ENCODE measurements at regions not wholly inside any gene's neighbourhood (a gene's known extent, or its start where the extent isn't known, plus 50 kb on each side); places are given as distances from the start of the nearest gene placed in this dataset.

- no peak for DNase-seq
- Histone ChIP-seq H3K9ac (ENCODE audit: insufficient read depth in 1 of 2, low read length in 2 of 2) (no peak overlapping the region), H3K4me1 (ENCODE audit: control insufficient read depth in 5 of 5, insufficient read depth in 5 of 5, low read length in 5 of 5) (no peaks in the 10 kb centered on the region), H3K4me3 (no peak overlapping the region), H3K27me3 (ENCODE audit: control insufficient read depth in 3 of 3, insufficient read depth in 3 of 3, low read length in 2 of 3) (peaks cover 0 to 14% (median 0%) of the 10 kb centered on the region in 3 donors), H3K36me3 (ENCODE audit: control insufficient read depth in 4 of 4, insufficient read depth in 4 of 4, low read length in 4 of 4) (no peaks in the 10 kb centered on the region), H3K9me3 (ENCODE audit: control insufficient read depth in 4 of 4, insufficient read depth in 3 of 4, low read length in 3 of 4) (peaks cover 0 to 2% (median 0%) of the 10 kb centered on the region in 4 donors), H3K27ac (ENCODE audit: low read depth in 1 of 2, low read length in 1 of 2) (no peak overlapping the region)
- WGBS, 2 donors: 82 to 89% methylated on average over 17 of the region's 17 CpGs
- no peak for ATAC-seq (ENCODE audit: insufficient read depth, low FRiP score)
- no peak for TF ChIP-seq CTCF (IDR thresholded peaks at IDR 0.05; ENCODE audit: control extremely low read depth, extremely low read depth)
Measured at GRCh38 chr11:28581286-28582242, 473.4 kb downstream of the METTL15 start.

GRCh38 chr11:28571371-28571770, 463.2 kb downstream of the METTL15 start:
- H3K4me3 ChIP-seq: no peak overlapping the region
- H3K4me1 ChIP-seq (ENCODE audit: control insufficient read depth in 5 of 5, insufficient read depth in 5 of 5, low read length in 5 of 5): peaks cover 0 to 6% (median 0%) of the 10 kb centered on the region in 5 donors
- no peak for DNase-seq
- ATAC-seq (ENCODE audit: insufficient read depth, low FRiP score): no peak
- no peak overlapping the region for H3K27ac ChIP-seq (ENCODE audit: low read depth in 1 of 2, low read length in 1 of 2)
- H3K9me3 ChIP-seq (ENCODE audit: control insufficient read depth in 4 of 4, insufficient read depth in 3 of 4, low read length in 3 of 4): peaks cover 0 to 2% (median 0%) of the 10 kb centered on the region in 4 donors
- H3K9ac ChIP-seq (ENCODE audit: insufficient read depth in 1 of 2, low read length in 2 of 2): no peak overlapping the region
- peaks cover 0 to 6% (median 0%) of the 10 kb centered on the region in 3 donors for H3K27me3 ChIP-seq (ENCODE audit: control insufficient read depth in 3 of 3, insufficient read depth in 3 of 3, low read length in 2 of 3)
- H3K36me3 ChIP-seq (ENCODE audit: control insufficient read depth in 4 of 4, insufficient read depth in 4 of 4, low read length in 4 of 4): peaks cover 0 to 1% (median 0%) of the 10 kb centered on the region in 4 donors
- TF ChIP-seq CTCF (IDR thresholded peaks at IDR 0.05; ENCODE audit: control extremely low read depth, extremely low read depth): no peak

- peaks cover 0 to 8% (median 0%) of the 10 kb centered on the region in 5 donors for H3K4me1 ChIP-seq (ENCODE audit: control insufficient read depth in 5 of 5, insufficient read depth in 5 of 5, low read length in 5 of 5)
- H3K9ac ChIP-seq (ENCODE audit: insufficient read depth in 1 of 2, low read length in 2 of 2): no peak overlapping the region
- H3K4me3 ChIP-seq: no peak overlapping the region
- TF ChIP-seq CTCF (IDR thresholded peaks at IDR 0.05; ENCODE audit: control extremely low read depth, extremely low read depth): no peak
- H3K9me3 ChIP-seq (ENCODE audit: control insufficient read depth in 4 of 4, insufficient read depth in 3 of 4, low read length in 3 of 4): peaks cover 0 to 2% (median 0%) of the 10 kb centered on the region in 4 donors
- WGBS, 2 donors: 58 to 77% methylated on average over 4 of the region's 4 CpGs
- no peaks in the 10 kb centered on the region for H3K36me3 ChIP-seq (ENCODE audit: control insufficient read depth in 4 of 4, insufficient read depth in 4 of 4, low read length in 4 of 4)
- ATAC-seq (ENCODE audit: insufficient read depth, low FRiP score) (no peak), DNase-seq (no peak)
- H3K27ac ChIP-seq (ENCODE audit: low read depth in 1 of 2, low read length in 1 of 2): no peak overlapping the region
- H3K27me3 ChIP-seq (ENCODE audit: control insufficient read depth in 3 of 3, insufficient read depth in 3 of 3, low read length in 2 of 3): no peaks in the 10 kb centered on the region
Measured at GRCh38 chr11:28569106-28569505, 460.9 kb downstream of the METTL15 start.

Measured in lung (tissue), 11 donors.